Endothelial cell of umbilical vein (primary cell): ENCODE measurements at regions not wholly inside any gene's neighbourhood (a gene's known extent, or its start where the extent isn't known, plus 50 kb on each side); places are given as distances from the start of the nearest gene placed in this dataset.

ENCODE experiments used
- BruUV-seq: library from RNA; stranded (reverse); fragments of 400-500 nt; replicated peaks from 2 replicates; lab custom pipeline; 2021; lab: Mats Ljungman, UMichigan
- CTCF ChIA-PET: fragments of 300-600, 350-600 bp; sonication (Branson Sonifier 250); formaldehyde crosslinking; loops from one replicate; lab custom pipeline; 2021; ENCODE audit warnings: antibody characterized with exemption, inconsistent platforms; lab: Charles Lee
- POLR2A ChIA-PET: fragments of 300-600, 350-600 bp; sonication (Branson Sonifier 250); formaldehyde crosslinking; loops from one replicate; lab custom pipeline; 2021; ENCODE audit warnings: antibody characterized with exemption, inconsistent platforms; lab: Charles Lee
- DNase-seq: peaks from one replicate; pipeline ENCODE4 v3.0.0-alpha.2; 2011; ENCODE audit warnings: low read depth, low spot score
- FAIRE-seq: peaks from 2 replicates; lab custom pipeline; 2011; peaks lifted over from hg19 to GRCh38; lab: Jason Lieb, UNC
- H2AFZ ChIP-seq: 2 replicates; pipeline ENCODE4 v1.6.0; 2012; ENCODE audit warnings: low read depth, low read length, control low read depth, inconsistent platforms
- H3K27ac ChIP-seq: 2 replicates; pipeline ENCODE4 v1.5.1; 2011; ENCODE audit warnings: low read depth, mild to moderate bottlenecking, control low read depth, low read length, moderate library complexity; ENCODE audit not compliant: insufficient read depth
- H3K27me3 ChIP-seq, 2 experiments: 2 replicates each; pipeline versions ENCODE4 v1.6.0 to v1.6.1; 2011; ENCODE audit warnings: low read length in 2 of 2, mixed read lengths in 1 of 2; ENCODE audit not compliant: control insufficient read depth in 2 of 2, insufficient read depth in 2 of 2
- H3K36me3 ChIP-seq, 2 experiments: 2 replicates in 1 of 2; 3 replicates in 1 of 2; pipeline ENCODE4 v1.5.1; 2011; ENCODE audit warnings: low read length in 2 of 2, mild to moderate bottlenecking in 1 of 2, moderate library complexity in 1 of 2; ENCODE audit not compliant: control insufficient read depth in 2 of 2, insufficient read depth in 2 of 2; ENCODE audit errors: extremely low read depth in 1 of 2
- H3K4me1 ChIP-seq: 3 replicates; pipeline ENCODE4 v1.5.1; 2011; ENCODE audit warnings: mild to moderate bottlenecking, low read length; ENCODE audit not compliant: control insufficient read depth, insufficient read depth; ENCODE audit errors: extremely low read depth
- H3K4me2 ChIP-seq: 2 replicates; pipeline ENCODE4 v1.6.1; 2011; ENCODE audit warnings: low read length, control low read depth, mixed read lengths; ENCODE audit not compliant: insufficient read depth
- H3K4me3 ChIP-seq, 3 experiments: fragments of 200-600 bp in 1 of 3; sonication (generic), shearing (Covaris generic) in 1 of 3; replicated peaks in 1 of 3; 2 replicates each; pipeline ENCODE4 v1.5.1; 2011 to 2016; ENCODE audit warnings: control low read depth in 3 of 3, low read length in 3 of 3, mild to moderate bottlenecking in 2 of 3, inconsistent platforms in 1 of 3, low read depth in 1 of 3, moderate library complexity in 1 of 3; ENCODE audit not compliant: insufficient read depth in 1 of 3
- H3K79me2 ChIP-seq: 2 replicates; pipeline ENCODE4 v1.6.0; 2012; ENCODE audit warnings: low read length, inconsistent platforms; ENCODE audit not compliant: control insufficient read depth, insufficient read depth
- H3K9ac ChIP-seq: replicated peaks from 2 replicates; pipeline ENCODE3; 2011; ENCODE audit warnings: low read length, control low read depth; ENCODE audit not compliant: insufficient read depth; ENCODE audit errors: extremely low read depth
- H3K9me1 ChIP-seq: replicated peaks from 3 replicates; pipeline ENCODE4 v1.6.0; 2011; ENCODE audit warnings: mild to moderate bottlenecking, low read length; ENCODE audit not compliant: control insufficient read depth, insufficient read depth; ENCODE audit errors: extremely low read depth
- H3K9me3 ChIP-seq: replicated peaks from 2 replicates; pipeline ENCODE4 v1.5.1; 2012; ENCODE audit warnings: low read length, inconsistent platforms; ENCODE audit not compliant: control insufficient read depth, insufficient read depth
- H4K20me1 ChIP-seq: replicated peaks from 2 replicates; pipeline ENCODE3; 2011; ENCODE audit warnings: mild to moderate bottlenecking, low read length; ENCODE audit not compliant: control insufficient read depth, insufficient read depth; ENCODE audit errors: extremely low read depth
- CTCF ChIP-seq, 2 donors: IDR thresholded peaks; 1 replicate in 1 of 2; 2 replicates in 1 of 2; pipeline ENCODE4 v1.5.1; 2011; ENCODE audit warnings: low read length in 2 of 2, mild to moderate bottlenecking in 2 of 2, moderate library complexity in 2 of 2, control low read depth in 1 of 2, inconsistent platforms in 1 of 2, low read depth in 1 of 2; ENCODE audit not compliant: insufficient read depth in 1 of 2; ENCODE audit errors: extremely low read depth in 1 of 2
- EZH2 ChIP-seq: IDR thresholded peaks from 2 replicates; pipeline ENCODE4 v1.6.1; 2012; ENCODE audit warnings: borderline replicate concordance, low read depth, mild to moderate bottlenecking, moderate library complexity, low read length, inconsistent platforms; ENCODE audit not compliant: severe bottlenecking
- FOS ChIP-seq: IDR thresholded peaks from 2 replicates; pipeline ENCODE4 v1.6.1; 2011; ENCODE audit warnings: mild to moderate bottlenecking, low read length, moderate library complexity, borderline replicate concordance; ENCODE audit not compliant: insufficient read depth
- GATA2 ChIP-seq: IDR thresholded peaks from 2 replicates; pipeline ENCODE4 v1.7.0; 2011; ENCODE audit warnings: low read depth, mild to moderate bottlenecking, moderate library complexity, mixed read lengths, low read length; ENCODE audit not compliant: insufficient read length, insufficient read depth
- JUN ChIP-seq: IDR thresholded peaks from 2 replicates; pipeline ENCODE4 v1.6.1; 2011; ENCODE audit warnings: borderline replicate concordance, low read depth; ENCODE audit not compliant: insufficient read length, insufficient read depth
- MAX ChIP-seq: IDR thresholded peaks from 2 replicates; pipeline ENCODE4 v1.6.1; 2011; ENCODE audit not compliant: insufficient read depth, insufficient read length
- MYC ChIP-seq: IDR thresholded peaks from one replicate; pipeline ENCODE4 v1.6.1; 2011; ENCODE audit warnings: mild to moderate bottlenecking, low read depth, low read length
- POLR2A ChIP-seq: IDR thresholded peaks from 2 replicates; pipeline ENCODE4 v1.6.1; 2012; ENCODE audit warnings: low read depth, mild to moderate bottlenecking, control low read depth, low read length
- POLR2AphosphoS5 ChIP-seq: IDR thresholded peaks from 2 replicates; pipeline ENCODE4 v1.6.1; 2012; ENCODE audit warnings: low read depth, mild to moderate bottlenecking, control low read depth, low read length, moderate library complexity; ENCODE audit not compliant: insufficient read depth
- dilution Hi-C: fragments of 300-500 bp; cut with MboI; formaldehyde crosslinking; loops from one replicate; pipeline ENCODE4 v1.15.0; 2019; ENCODE audit warnings: low sequenced_read_pairs; ENCODE audit not compliant: extremely low pct_ligation_motif_present
- intact Hi-C: fragments of 100-400 bp; cut with micrococcal nuclease; formaldehyde crosslinking; loops from one replicate; pipeline ENCODE4 v1.10.0; 2022

GRCh38 chr3:154956815-154957214, 123.3 kb upstream of the MME start:
- FAIRE-seq (no peak), DNase-seq (no peak)
- BruUV-seq: no TSS peak
- no peaks in the 10 kb centered on the region for H3K4me1 ChIP-seq
- ChIA-PET POLR2A (no interaction called here), CTCF (interaction anchor here (0.8 to 1.7 kb wide), 6 partner anchors 11 to 745 kb away, joined by 3 to 15 read pairs (median 4); partner anchors contain the start of gene MME)
- no peak overlapping the region for H3K4me3 ChIP-seq
- no peak overlapping the region for H3K4me2 ChIP-seq
- no peaks in the 10 kb centered on the region for H3K79me2 ChIP-seq
- H3K9me1 ChIP-seq: no peaks in the 10 kb centered on the region
- no peaks in the 10 kb centered on the region for H3K27me3 ChIP-seq
- no peak for TF ChIP-seq MAX
- TF ChIP-seq FOS: no peak
- no peak for TF ChIP-seq POLR2AphosphoS5
- no peak for TF ChIP-seq CTCF (IDR thresholded peaks at IDR 0.05; ENCODE audit: extremely low read depth in 1 of 2, insufficient read depth in 1 of 2, low read depth in 1 of 2, low read length in 2 of 2)
- no peak for TF ChIP-seq POLR2A
- TF ChIP-seq JUN: no peak
- no peak for TF ChIP-seq EZH2
- no peak for TF ChIP-seq MYC
- TF ChIP-seq GATA2: no peak
- H2AFZ ChIP-seq: no peak overlapping the region
- dilution Hi-C loops (no loop called here), intact Hi-C loops (no loop called here)
- H3K27ac ChIP-seq: no peak overlapping the region
- no peaks in the 10 kb centered on the region for H3K36me3 ChIP-seq
- no peaks in the 10 kb centered on the region for H3K9me3 ChIP-seq
- H4K20me1 ChIP-seq: no peaks in the 10 kb centered on the region
- no peak overlapping the region for H3K9ac ChIP-seq
